ENCODE measurements at regions not wholly inside any gene's neighbourhood (a gene's known extent, or its start where the extent isn't known, plus 50 kb on each side); places are given as distances from the start of the nearest gene placed in this dataset.

- DNase-seq (no peak), ATAC-seq (ENCODE audit: poor library complexity) (no peak)
- Mint-ChIP-seq H3K9me3 (no peaks in the 10 kb centered on the region), H3K4me3 (no peak overlapping the region), H3K27me3 (no peaks in the 10 kb centered on the region), H3K27ac (no peak overlapping the region), H3K36me3 (ENCODE audit: low read depth) (no peaks in the 10 kb centered on the region), H3K4me1 (ENCODE audit: low read depth) (no peaks in the 10 kb centered on the region)
- Histone ChIP-seq H3K4me1 (ENCODE audit: insufficient read depth, low read length) (no peaks in the 10 kb centered on the region), H3K4me3 (ENCODE audit: low read length) (no peak overlapping the region), H3K27me3 (ENCODE audit: control insufficient read depth in 1 of 2, insufficient read depth in 2 of 2, low read length in 2 of 2) (no peaks in the 10 kb centered on the region), H3K36me3 (ENCODE audit: insufficient read depth, low read length) (no peaks in the 10 kb centered on the region), H3K9me3 (ENCODE audit: control insufficient read depth in 1 of 2, insufficient read depth in 1 of 2, low read length in 2 of 2) (peaks cover 0 to 8% of the 10 kb centered on the region in 2 experiments), H3K27ac (ENCODE audit: low read depth in 1 of 2, low read length in 2 of 2) (no peak overlapping the region)
- POLR2A ChIA-PET, result no interaction called here
- TF ChIP-seq CTCF (IDR thresholded peaks at IDR 0.05), result no peak
- CTCF ChIA-PET, result no interaction called here
- intact Hi-C loops (cut with DNase I, micrococcal nuclease), result no loop called here
Observed at GRCh38 chr10:52436664-52437063, 122.6 kb downstream of the DKK1 start.

- intact Hi-C loops (cut with DNase I, micrococcal nuclease), result no loop called here
- Histone ChIP-seq H3K4me1 (ENCODE audit: insufficient read depth, low read length) (no peaks in the 10 kb centered on the region), H3K36me3 (ENCODE audit: insufficient read depth, low read length) (no peaks in the 10 kb centered on the region), H3K9me3 (ENCODE audit: control insufficient read depth in 1 of 2, insufficient read depth in 1 of 2, low read length in 2 of 2) (peaks cover 0 to 8% of the 10 kb centered on the region in 2 experiments), H3K27me3 (ENCODE audit: control insufficient read depth in 1 of 2, insufficient read depth in 2 of 2, low read length in 2 of 2) (no peaks in the 10 kb centered on the region), H3K27ac (ENCODE audit: low read depth in 1 of 2, low read length in 2 of 2) (no peak overlapping the region), H3K4me3 (ENCODE audit: low read length) (no peak overlapping the region)
- Mint-ChIP-seq H3K4me1 (ENCODE audit: low read depth) (no peaks in the 10 kb centered on the region), H3K9me3 (no peaks in the 10 kb centered on the region), H3K27ac (no peak overlapping the region), H3K27me3 (no peaks in the 10 kb centered on the region), H3K4me3 (no peak overlapping the region), H3K36me3 (ENCODE audit: low read depth) (no peaks in the 10 kb centered on the region)
- ChIA-PET POLR2A (no interaction called here), CTCF (no interaction called here)
- TF ChIP-seq CTCF (IDR thresholded peaks at IDR 0.05), result no peak
- DNase-seq (no peak), ATAC-seq (ENCODE audit: poor library complexity) (no peak)
Observed at GRCh38 chr10:52437205-52437646, 123.1 kb downstream of the DKK1 start.

- CTCF ChIA-PET, result no interaction called here
Observed at GRCh38 chr10:52438119-52438518, 124.0 kb downstream of the DKK1 start.

More at GRCh38 chr10:52438119-52438518, 124.0 kb downstream of the DKK1 start:
- Histone ChIP-seq H3K36me3 (ENCODE audit: insufficient read depth, low read length) (no peaks in the 10 kb centered on the region), H3K27ac (ENCODE audit: low read depth in 1 of 2, low read length in 2 of 2) (no peak overlapping the region), H3K27me3 (ENCODE audit: control insufficient read depth in 1 of 2, insufficient read depth in 2 of 2, low read length in 2 of 2) (no peaks in the 10 kb centered on the region), H3K4me3 (ENCODE audit: low read length) (no peak overlapping the region), H3K4me1 (ENCODE audit: insufficient read depth, low read length) (no peaks in the 10 kb centered on the region), H3K9me3 (ENCODE audit: control insufficient read depth in 1 of 2, insufficient read depth in 1 of 2, low read length in 2 of 2) (peaks cover 0 to 8% of the 10 kb centered on the region in 2 experiments)
- Mint-ChIP-seq H3K9me3 (no peaks in the 10 kb centered on the region), H3K4me1 (ENCODE audit: low read depth) (no peaks in the 10 kb centered on the region), H3K36me3 (ENCODE audit: low read depth) (no peaks in the 10 kb centered on the region), H3K27me3 (no peaks in the 10 kb centered on the region), H3K4me3 (no peak overlapping the region), H3K27ac (no peak overlapping the region)
- ATAC-seq (ENCODE audit: poor library complexity) (no peak), DNase-seq (no peak)
- intact Hi-C loops (cut with DNase I, micrococcal nuclease), result no loop called here
- no peak for TF ChIP-seq CTCF (IDR thresholded peaks at IDR 0.05)
- POLR2A ChIA-PET, result interaction anchor here (0.5 kb wide), 1 partner anchor 10 kb away, joined by 3 read pairs; no protein-coding TSS in a partner anchor
